Lower leg skin (tissue), 3 donors: ENCODE measurements at regions not wholly inside any gene's neighbourhood (a gene's known extent, or its start where the extent isn't known, plus 50 kb on each side); places are given as distances from the start of the nearest gene placed in this dataset.

ENCODE experiments used
- CTCF ChIP-seq, 3 donors: fragments of 450-650 bp; IDR thresholded peaks; one replicate each; pipeline ENCODE4 v1.5.1; 2016; ENCODE audit warnings: antibody characterized with exemption in 3 of 3, mild to moderate bottlenecking in 3 of 3, moderate library complexity in 2 of 3
- POLR2A ChIP-seq, 2 donors: fragments of 450-650 bp; IDR thresholded peaks; one replicate each; pipeline ENCODE4 v1.6.1; 2016 to 2017; ENCODE audit warnings: antibody characterized with exemption in 2 of 2, mild to moderate bottlenecking in 1 of 2, moderate library complexity in 1 of 2

- TF ChIP-seq CTCF (IDR thresholded peaks at IDR 0.05) (no peak), POLR2A (IDR thresholded peaks at IDR 0.05) (no peak)
Observed at GRCh38 chr12:14135996-14136395, 154.6 kb upstream of the GRIN2B start.
